Tibial nerve (tissue), 4 donors: ENCODE measurements at regions not wholly inside any gene's neighbourhood (a gene's known extent, or its start where the extent isn't known, plus 50 kb on each side); places are given as distances from the start of the nearest gene placed in this dataset.

Source experiments
- EP300 ChIP-seq, 2 donors: sonication (generic); formaldehyde crosslinking; IDR thresholded peaks; one replicate each; pipeline ENCODE4 v1.6.1; 2017; ENCODE audit warnings: antibody characterized with exemption in 2 of 2, mild to moderate bottlenecking in 1 of 2
- TF ChIP-seq, protein P1 (sequence below), 5 experiments: fragments of 200-600 bp in 3 of 5; fragments of 450-650 bp in 2 of 5; sonication (generic) in 3 of 5; IDR thresholded peaks; one replicate each; pipeline ENCODE4 v1.5.1; 2016 to 2019; ENCODE audit warnings: antibody characterized with exemption in 5 of 5, mild to moderate bottlenecking in 3 of 5, moderate library complexity in 2 of 5

- TF ChIP-seq, protein P1, sequence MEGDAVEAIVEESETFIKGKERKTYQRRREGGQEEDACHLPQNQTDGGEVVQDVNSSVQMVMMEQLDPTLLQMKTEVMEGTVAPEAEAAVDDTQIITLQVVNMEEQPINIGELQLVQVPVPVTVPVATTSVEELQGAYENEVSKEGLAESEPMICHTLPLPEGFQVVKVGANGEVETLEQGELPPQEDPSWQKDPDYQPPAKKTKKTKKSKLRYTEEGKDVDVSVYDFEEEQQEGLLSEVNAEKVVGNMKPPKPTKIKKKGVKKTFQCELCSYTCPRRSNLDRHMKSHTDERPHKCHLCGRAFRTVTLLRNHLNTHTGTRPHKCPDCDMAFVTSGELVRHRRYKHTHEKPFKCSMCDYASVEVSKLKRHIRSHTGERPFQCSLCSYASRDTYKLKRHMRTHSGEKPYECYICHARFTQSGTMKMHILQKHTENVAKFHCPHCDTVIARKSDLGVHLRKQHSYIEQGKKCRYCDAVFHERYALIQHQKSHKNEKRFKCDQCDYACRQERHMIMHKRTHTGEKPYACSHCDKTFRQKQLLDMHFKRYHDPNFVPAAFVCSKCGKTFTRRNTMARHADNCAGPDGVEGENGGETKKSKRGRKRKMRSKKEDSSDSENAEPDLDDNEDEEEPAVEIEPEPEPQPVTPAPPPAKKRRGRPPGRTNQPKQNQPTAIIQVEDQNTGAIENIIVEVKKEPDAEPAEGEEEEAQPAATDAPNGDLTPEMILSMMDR (IDR thresholded peaks at IDR 0.05), result no peak
- TF ChIP-seq EP300 (IDR thresholded peaks at IDR 0.05), result no peak
These were observed 53.5 kb upstream of the ACTRT1 start for GRCh38 chrX:128105659-128106058.
